Endothelial cell of umbilical vein (primary cell): ENCODE measurements at regions not wholly inside any gene's neighbourhood (a gene's known extent, or its start where the extent isn't known, plus 50 kb on each side); places are given as distances from the start of the nearest gene placed in this dataset.

Experiments
- BruUV-seq: library from RNA; stranded (reverse); fragments of 400-500 nt; replicated peaks from 2 replicates; lab custom pipeline; 2021; lab: Mats Ljungman, UMichigan
- CTCF ChIA-PET: fragments of 300-600, 350-600 bp; sonication (Branson Sonifier 250); formaldehyde crosslinking; loops from one replicate; lab custom pipeline; 2021; ENCODE audit warnings: antibody characterized with exemption, inconsistent platforms; lab: Charles Lee
- POLR2A ChIA-PET: fragments of 300-600, 350-600 bp; sonication (Branson Sonifier 250); formaldehyde crosslinking; loops from one replicate; lab custom pipeline; 2021; ENCODE audit warnings: antibody characterized with exemption, inconsistent platforms; lab: Charles Lee
- DNase-seq: peaks from one replicate; pipeline ENCODE4 v3.0.0-alpha.2; 2011; ENCODE audit warnings: low read depth, low spot score
- FAIRE-seq: peaks from 2 replicates; lab custom pipeline; 2011; peaks lifted over from hg19 to GRCh38; lab: Jason Lieb, UNC
- H2AFZ ChIP-seq: 2 replicates; pipeline ENCODE4 v1.6.0; 2012; ENCODE audit warnings: low read depth, low read length, control low read depth, inconsistent platforms
- H3K27ac ChIP-seq: 2 replicates; pipeline ENCODE4 v1.5.1; 2011; ENCODE audit warnings: low read depth, mild to moderate bottlenecking, control low read depth, low read length, moderate library complexity; ENCODE audit not compliant: insufficient read depth
- H3K27me3 ChIP-seq, 2 experiments: 2 replicates each; pipeline versions ENCODE4 v1.6.0 to v1.6.1; 2011; ENCODE audit warnings: low read length in 2 of 2, mixed read lengths in 1 of 2; ENCODE audit not compliant: control insufficient read depth in 2 of 2, insufficient read depth in 2 of 2
- H3K36me3 ChIP-seq, 2 experiments: 2 replicates in 1 of 2; 3 replicates in 1 of 2; pipeline ENCODE4 v1.5.1; 2011; ENCODE audit warnings: low read length in 2 of 2, mild to moderate bottlenecking in 1 of 2, moderate library complexity in 1 of 2; ENCODE audit not compliant: control insufficient read depth in 2 of 2, insufficient read depth in 2 of 2; ENCODE audit errors: extremely low read depth in 1 of 2
- H3K4me1 ChIP-seq: 3 replicates; pipeline ENCODE4 v1.5.1; 2011; ENCODE audit warnings: mild to moderate bottlenecking, low read length; ENCODE audit not compliant: control insufficient read depth, insufficient read depth; ENCODE audit errors: extremely low read depth
- H3K4me2 ChIP-seq: 2 replicates; pipeline ENCODE4 v1.6.1; 2011; ENCODE audit warnings: low read length, control low read depth, mixed read lengths; ENCODE audit not compliant: insufficient read depth
- H3K4me3 ChIP-seq, 3 experiments: fragments of 200-600 bp in 1 of 3; sonication (generic), shearing (Covaris generic) in 1 of 3; replicated peaks in 1 of 3; 2 replicates each; pipeline ENCODE4 v1.5.1; 2011 to 2016; ENCODE audit warnings: control low read depth in 3 of 3, low read length in 3 of 3, mild to moderate bottlenecking in 2 of 3, inconsistent platforms in 1 of 3, low read depth in 1 of 3, moderate library complexity in 1 of 3; ENCODE audit not compliant: insufficient read depth in 1 of 3
- H3K79me2 ChIP-seq: 2 replicates; pipeline ENCODE4 v1.6.0; 2012; ENCODE audit warnings: low read length, inconsistent platforms; ENCODE audit not compliant: control insufficient read depth, insufficient read depth
- H3K9ac ChIP-seq: replicated peaks from 2 replicates; pipeline ENCODE3; 2011; ENCODE audit warnings: low read length, control low read depth; ENCODE audit not compliant: insufficient read depth; ENCODE audit errors: extremely low read depth
- H3K9me1 ChIP-seq: replicated peaks from 3 replicates; pipeline ENCODE4 v1.6.0; 2011; ENCODE audit warnings: mild to moderate bottlenecking, low read length; ENCODE audit not compliant: control insufficient read depth, insufficient read depth; ENCODE audit errors: extremely low read depth
- H3K9me3 ChIP-seq: replicated peaks from 2 replicates; pipeline ENCODE4 v1.5.1; 2012; ENCODE audit warnings: low read length, inconsistent platforms; ENCODE audit not compliant: control insufficient read depth, insufficient read depth
- H4K20me1 ChIP-seq: replicated peaks from 2 replicates; pipeline ENCODE3; 2011; ENCODE audit warnings: mild to moderate bottlenecking, low read length; ENCODE audit not compliant: control insufficient read depth, insufficient read depth; ENCODE audit errors: extremely low read depth
- EZH2 ChIP-seq: IDR thresholded peaks from 2 replicates; pipeline ENCODE4 v1.6.1; 2012; ENCODE audit warnings: borderline replicate concordance, low read depth, mild to moderate bottlenecking, moderate library complexity, low read length, inconsistent platforms; ENCODE audit not compliant: severe bottlenecking
- FOS ChIP-seq: IDR thresholded peaks from 2 replicates; pipeline ENCODE4 v1.6.1; 2011; ENCODE audit warnings: mild to moderate bottlenecking, low read length, moderate library complexity, borderline replicate concordance; ENCODE audit not compliant: insufficient read depth
- GATA2 ChIP-seq: IDR thresholded peaks from 2 replicates; pipeline ENCODE4 v1.7.0; 2011; ENCODE audit warnings: low read depth, mild to moderate bottlenecking, moderate library complexity, mixed read lengths, low read length; ENCODE audit not compliant: insufficient read length, insufficient read depth
- JUN ChIP-seq: IDR thresholded peaks from 2 replicates; pipeline ENCODE4 v1.6.1; 2011; ENCODE audit warnings: borderline replicate concordance, low read depth; ENCODE audit not compliant: insufficient read length, insufficient read depth
- MYC ChIP-seq: IDR thresholded peaks from one replicate; pipeline ENCODE4 v1.6.1; 2011; ENCODE audit warnings: mild to moderate bottlenecking, low read depth, low read length
- POLR2A ChIP-seq: IDR thresholded peaks from 2 replicates; pipeline ENCODE4 v1.6.1; 2012; ENCODE audit warnings: low read depth, mild to moderate bottlenecking, control low read depth, low read length
- POLR2AphosphoS5 ChIP-seq: IDR thresholded peaks from 2 replicates; pipeline ENCODE4 v1.6.1; 2012; ENCODE audit warnings: low read depth, mild to moderate bottlenecking, control low read depth, low read length, moderate library complexity; ENCODE audit not compliant: insufficient read depth
- dilution Hi-C: fragments of 300-500 bp; cut with MboI; formaldehyde crosslinking; loops from one replicate; pipeline ENCODE4 v1.15.0; 2019; ENCODE audit warnings: low sequenced_read_pairs; ENCODE audit not compliant: extremely low pct_ligation_motif_present
- intact Hi-C: fragments of 100-400 bp; cut with micrococcal nuclease; formaldehyde crosslinking; loops from one replicate; pipeline ENCODE4 v1.10.0; 2022
- TF ChIP-seq, protein P1 (sequence below): IDR thresholded peaks from 2 replicates; pipeline ENCODE4 v1.6.1; 2011; ENCODE audit not compliant: insufficient read depth, insufficient read length
- TF ChIP-seq, protein P2 (sequence below), 2 donors: IDR thresholded peaks; 1 replicate in 1 of 2; 2 replicates in 1 of 2; pipeline ENCODE4 v1.5.1; 2011; ENCODE audit warnings: low read length in 2 of 2, mild to moderate bottlenecking in 2 of 2, moderate library complexity in 2 of 2, control low read depth in 1 of 2, inconsistent platforms in 1 of 2, low read depth in 1 of 2; ENCODE audit not compliant: insufficient read depth in 1 of 2; ENCODE audit errors: extremely low read depth in 1 of 2

DNA sequence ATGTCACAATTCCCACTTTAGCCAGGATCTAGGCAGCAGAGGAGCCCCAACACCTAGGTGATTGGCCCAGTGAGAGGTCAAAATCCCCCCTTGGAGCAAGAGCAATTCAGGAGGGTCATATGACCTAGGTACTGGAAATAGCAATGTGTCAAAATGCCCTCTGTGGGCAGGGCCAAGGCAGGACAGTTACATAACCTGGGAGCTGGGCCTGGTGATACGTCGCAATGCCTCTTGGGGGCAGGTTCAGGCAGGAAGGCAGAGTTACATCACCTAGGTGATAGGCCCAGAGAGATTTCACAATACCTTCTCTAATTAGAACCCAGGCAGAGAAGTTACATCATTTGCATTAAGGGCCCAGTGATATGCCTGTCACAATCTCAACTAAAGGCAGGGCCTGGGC lies 1906.3 kb downstream of the TP53TG3F start:
- no peaks in the 10 kb centered on the region for H3K9me1 ChIP-seq
- H3K27ac ChIP-seq = no peak overlapping the region
- POLR2A ChIA-PET = no interaction called here
- CTCF ChIA-PET = no interaction called here
- no peaks in the 10 kb centered on the region for H3K27me3 ChIP-seq
- FAIRE-seq (no peak), DNase-seq (no peak)
- H3K36me3 ChIP-seq = no peaks in the 10 kb centered on the region
- no TSS peak for BruUV-seq
- H3K4me3 ChIP-seq = no peak overlapping the region
- no peaks in the 10 kb centered on the region for H3K79me2 ChIP-seq
- no peak overlapping the region for H3K4me2 ChIP-seq
- dilution Hi-C loops (no loop called here), intact Hi-C loops (no loop called here)
- TF ChIP-seq, protein P1, sequence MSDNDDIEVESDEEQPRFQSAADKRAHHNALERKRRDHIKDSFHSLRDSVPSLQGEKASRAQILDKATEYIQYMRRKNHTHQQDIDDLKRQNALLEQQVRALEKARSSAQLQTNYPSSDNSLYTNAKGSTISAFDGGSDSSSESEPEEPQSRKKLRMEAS = no peak
- TF ChIP-seq POLR2AphosphoS5 = no peak
- no peak for TF ChIP-seq JUN
- TF ChIP-seq, protein P2, sequence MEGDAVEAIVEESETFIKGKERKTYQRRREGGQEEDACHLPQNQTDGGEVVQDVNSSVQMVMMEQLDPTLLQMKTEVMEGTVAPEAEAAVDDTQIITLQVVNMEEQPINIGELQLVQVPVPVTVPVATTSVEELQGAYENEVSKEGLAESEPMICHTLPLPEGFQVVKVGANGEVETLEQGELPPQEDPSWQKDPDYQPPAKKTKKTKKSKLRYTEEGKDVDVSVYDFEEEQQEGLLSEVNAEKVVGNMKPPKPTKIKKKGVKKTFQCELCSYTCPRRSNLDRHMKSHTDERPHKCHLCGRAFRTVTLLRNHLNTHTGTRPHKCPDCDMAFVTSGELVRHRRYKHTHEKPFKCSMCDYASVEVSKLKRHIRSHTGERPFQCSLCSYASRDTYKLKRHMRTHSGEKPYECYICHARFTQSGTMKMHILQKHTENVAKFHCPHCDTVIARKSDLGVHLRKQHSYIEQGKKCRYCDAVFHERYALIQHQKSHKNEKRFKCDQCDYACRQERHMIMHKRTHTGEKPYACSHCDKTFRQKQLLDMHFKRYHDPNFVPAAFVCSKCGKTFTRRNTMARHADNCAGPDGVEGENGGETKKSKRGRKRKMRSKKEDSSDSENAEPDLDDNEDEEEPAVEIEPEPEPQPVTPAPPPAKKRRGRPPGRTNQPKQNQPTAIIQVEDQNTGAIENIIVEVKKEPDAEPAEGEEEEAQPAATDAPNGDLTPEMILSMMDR (IDR thresholded peaks at IDR 0.05; ENCODE audit: extremely low read depth in 1 of 2, insufficient read depth in 1 of 2, low read depth in 1 of 2, low read length in 2 of 2) = no peak
- no peak for TF ChIP-seq GATA2
- peaks cover 6% of the 10 kb centered on the region for H3K9me3 ChIP-seq
- no peaks in the 10 kb centered on the region for H4K20me1 ChIP-seq
- no peaks in the 10 kb centered on the region for H3K4me1 ChIP-seq
- no peak overlapping the region for H2AFZ ChIP-seq
- H3K9ac ChIP-seq = no peak overlapping the region

DNA sequence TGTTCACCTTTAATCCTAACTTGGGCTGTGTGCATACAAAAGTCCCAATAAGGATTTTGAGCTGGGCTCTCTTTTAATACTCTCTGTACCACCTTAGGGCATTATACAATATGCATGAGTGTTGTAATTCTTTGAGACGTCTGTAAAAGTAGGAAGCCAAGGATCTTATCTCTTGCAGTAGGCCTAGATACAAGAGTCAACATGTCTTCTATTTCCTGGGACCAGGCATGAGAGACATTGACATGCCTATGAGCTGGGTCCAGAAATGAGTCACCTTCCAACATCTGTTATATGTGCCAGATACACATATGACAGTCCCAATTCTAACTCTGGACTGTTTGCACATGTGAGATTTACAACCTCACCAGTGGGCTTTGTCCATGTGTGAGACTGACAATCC lies 1911.2 kb downstream of the TP53TG3F start:
- Histone ChIP-seq H3K9me3 (peaks cover 7% of the 10 kb centered on the region), H3K4me3 (no peak overlapping the region), H3K9ac (no peak overlapping the region), H3K27ac (no peak overlapping the region), H3K9me1 (no peaks in the 10 kb centered on the region), H3K4me1 (no peaks in the 10 kb centered on the region), H3K79me2 (no peaks in the 10 kb centered on the region), H2AFZ (no peak overlapping the region), H4K20me1 (no peaks in the 10 kb centered on the region), H3K27me3 (no peaks in the 10 kb centered on the region), H3K4me2 (no peak overlapping the region), H3K36me3 (no peaks in the 10 kb centered on the region)
- DNase-seq (no peak), FAIRE-seq (no peak)
- TF ChIP-seq POLR2A (no peak), FOS (no peak), GATA2 (no peak), EZH2 (no peak), MYC (no peak), POLR2AphosphoS5 (no peak), JUN (no peak)
- TF ChIP-seq, protein P1 = no peak
- TF ChIP-seq, protein P2 (IDR thresholded peaks at IDR 0.05; ENCODE audit: extremely low read depth in 1 of 2, insufficient read depth in 1 of 2, low read depth in 1 of 2, low read length in 2 of 2) = no peak
- ChIA-PET CTCF (no interaction called here), POLR2A (no interaction called here)
- intact Hi-C loops = no loop called here
- no TSS peak for BruUV-seq
- dilution Hi-C loops = no loop called here
